Panc1 (cell line): ENCODE measurements at regions not wholly inside any gene's neighbourhood (a gene's known extent, or its start where the extent isn't known, plus 50 kb on each side); places are given as distances from the start of the nearest gene placed in this dataset.

ENCODE experiments used
- ATAC-seq: fragments of 200-7000 bp; cut with Tn5 transposase; 2 replicates; pipeline ENCODE4 v1.9.1; 2020; ENCODE audit warnings: mild to moderate bottlenecking, moderate library complexity
- BruUV-seq: library from RNA; stranded (reverse); fragments of 400-500 nt; replicated peaks from 2 replicates; lab custom pipeline; 2021; lab: Mats Ljungman, UMichigan
- CTCF ChIA-PET: fragments of 300-600 bp; sonication (Branson Sonifier 250); formaldehyde crosslinking; loops from one replicate; lab custom pipeline; 2022; ENCODE audit warnings: antibody characterized with exemption; lab: Charles Lee
- POLR2A ChIA-PET: fragments of 300-600 bp; sonication (Branson Sonifier 250); formaldehyde crosslinking; loops from one replicate; lab custom pipeline; 2022; ENCODE audit warnings: antibody characterized with exemption; lab: Charles Lee
- DNase-seq: peaks from one replicate; pipeline ENCODE4 v3.0.0-alpha.2; 2010; ENCODE audit warnings: low read depth, low spot score
- H3K27ac ChIP-seq: 2 replicates; pipeline ENCODE4 v1.5.1; 2011; ENCODE audit warnings: mild to moderate bottlenecking, low read length, inconsistent platforms
- H3K27me3 ChIP-seq: fragments of 200-500 bp; sonication (Bioruptor generic); 2 replicates; pipeline ENCODE4 v1.6.0; 2014; ENCODE audit warnings: low read length, inconsistent platforms; ENCODE audit not compliant: control insufficient read depth, insufficient read depth
- H3K36me3 ChIP-seq: fragments of 200-500 bp; sonication (Bioruptor generic); 2 replicates; pipeline ENCODE4 v1.5.1; 2014; ENCODE audit warnings: inconsistent platforms, mild to moderate bottlenecking, low read length, moderate library complexity; ENCODE audit not compliant: control insufficient read depth, insufficient read depth
- H3K4me1 ChIP-seq: 2 replicates; pipeline ENCODE4 v1.5.1; 2011; ENCODE audit warnings: inconsistent platforms, mild to moderate bottlenecking, low read length, moderate library complexity; ENCODE audit not compliant: control insufficient read depth, insufficient read depth
- H3K4me3 ChIP-seq, 2 experiments: 2 replicates each; pipeline ENCODE4 v1.5.1; 2011 to 2012; ENCODE audit warnings: low read depth in 2 of 2, low read length in 2 of 2, mild to moderate bottlenecking in 2 of 2, inconsistent platforms in 1 of 2, moderate library complexity in 1 of 2
- H3K9me3 ChIP-seq: fragments of 200-500 bp; sonication (Bioruptor generic); 2 replicates; pipeline ENCODE4 v1.5.1; 2014; ENCODE audit warnings: low read depth, mild to moderate bottlenecking, inconsistent platforms, low read length, moderate library complexity; ENCODE audit not compliant: control insufficient read depth, insufficient read depth
- POLR2AphosphoS5 ChIP-seq: IDR thresholded peaks from 2 replicates; pipeline ENCODE4 v1.6.1; 2012; ENCODE audit warnings: mild to moderate bottlenecking, low read depth, low read length, moderate library complexity
- SIN3A ChIP-seq: IDR thresholded peaks from 2 replicates; pipeline ENCODE4 v1.6.1; 2012; ENCODE audit warnings: low read depth, mild to moderate bottlenecking, low read length, moderate library complexity, borderline replicate concordance; ENCODE audit not compliant: insufficient read depth
- TCF7L2 ChIP-seq: IDR thresholded peaks from 2 replicates; pipeline ENCODE4 v1.6.1; 2011; ENCODE audit warnings: mild to moderate bottlenecking, low read depth, low read length, inconsistent platforms
- in situ Hi-C: cut with HindIII; loops from 2 replicates; pipeline ENCODE4 v1.10.0; 2016; ENCODE audit warnings: low sequenced_read_pairs, low pct_unique_long_range_greater_than_20kb
- intact Hi-C: fragments of 100-400 bp; cut with micrococcal nuclease; formaldehyde crosslinking; loops from one replicate; pipeline ENCODE4 v1.10.0; 2022; ENCODE audit not compliant: unreplicated experiment
- TF ChIP-seq, protein P1 (sequence below): fragments of 450-650 bp; IDR thresholded peaks from 2 replicates; pipeline ENCODE4 v1.5.1; 2017; ENCODE audit warnings: mild to moderate bottlenecking
- TF ChIP-seq, protein P2 (sequence below), 2 experiments: IDR thresholded peaks; 2 replicates each; pipeline ENCODE4 v1.6.1; 2011 to 2012; ENCODE audit warnings: low read depth in 2 of 2, control low read depth in 1 of 2, low read length in 1 of 2, mild to moderate bottlenecking in 1 of 2, moderate library complexity in 1 of 2; ENCODE audit not compliant: insufficient read depth in 1 of 2

DNA sequence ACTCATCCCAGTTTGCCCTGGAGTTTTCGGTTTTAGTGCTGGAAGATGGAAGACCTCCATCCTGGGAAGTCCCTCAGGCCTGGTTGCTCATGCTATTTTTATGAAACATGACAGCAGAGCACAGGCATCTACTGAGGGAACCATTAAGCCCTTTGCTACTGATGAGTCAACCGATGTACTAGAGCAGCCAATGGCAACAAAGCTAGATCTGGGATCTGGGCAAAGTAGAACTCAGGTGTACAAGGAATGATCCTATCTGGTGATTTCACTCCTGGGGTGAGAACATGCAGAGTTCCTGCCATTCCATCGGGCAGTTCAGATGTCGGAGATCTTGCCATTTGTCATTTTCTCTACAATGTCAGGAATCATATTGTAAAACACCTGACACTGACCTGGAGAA lies 166.2 kb upstream of the NSMCE3 start:
- ChIA-PET CTCF (interaction anchor here (0.6 kb wide), 1 partner anchor 639 kb away, joined by 4 read pairs; no protein-coding TSS in a partner anchor), POLR2A (no interaction called here)
- Histone ChIP-seq H3K9me3 (no peaks in the 10 kb centered on the region), H3K4me1 (no peaks in the 10 kb centered on the region), H3K27me3 (peaks cover 8% of the 10 kb centered on the region; the same call in 1 of the 2 replicates), H3K36me3 (no peaks in the 10 kb centered on the region), H3K27ac (no peak overlapping the region), H3K4me3 (no peak overlapping the region)
- intact Hi-C loops = no loop called here
- no peak for TF ChIP-seq TCF7L2
- TF ChIP-seq, protein P1, sequence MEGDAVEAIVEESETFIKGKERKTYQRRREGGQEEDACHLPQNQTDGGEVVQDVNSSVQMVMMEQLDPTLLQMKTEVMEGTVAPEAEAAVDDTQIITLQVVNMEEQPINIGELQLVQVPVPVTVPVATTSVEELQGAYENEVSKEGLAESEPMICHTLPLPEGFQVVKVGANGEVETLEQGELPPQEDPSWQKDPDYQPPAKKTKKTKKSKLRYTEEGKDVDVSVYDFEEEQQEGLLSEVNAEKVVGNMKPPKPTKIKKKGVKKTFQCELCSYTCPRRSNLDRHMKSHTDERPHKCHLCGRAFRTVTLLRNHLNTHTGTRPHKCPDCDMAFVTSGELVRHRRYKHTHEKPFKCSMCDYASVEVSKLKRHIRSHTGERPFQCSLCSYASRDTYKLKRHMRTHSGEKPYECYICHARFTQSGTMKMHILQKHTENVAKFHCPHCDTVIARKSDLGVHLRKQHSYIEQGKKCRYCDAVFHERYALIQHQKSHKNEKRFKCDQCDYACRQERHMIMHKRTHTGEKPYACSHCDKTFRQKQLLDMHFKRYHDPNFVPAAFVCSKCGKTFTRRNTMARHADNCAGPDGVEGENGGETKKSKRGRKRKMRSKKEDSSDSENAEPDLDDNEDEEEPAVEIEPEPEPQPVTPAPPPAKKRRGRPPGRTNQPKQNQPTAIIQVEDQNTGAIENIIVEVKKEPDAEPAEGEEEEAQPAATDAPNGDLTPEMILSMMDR = no peak
- no peak for TF ChIP-seq SIN3A
- ATAC-seq (no peak), DNase-seq (no peak)
- BruUV-seq = no TSS peak
- in situ Hi-C loops = no loop called here

DNA sequence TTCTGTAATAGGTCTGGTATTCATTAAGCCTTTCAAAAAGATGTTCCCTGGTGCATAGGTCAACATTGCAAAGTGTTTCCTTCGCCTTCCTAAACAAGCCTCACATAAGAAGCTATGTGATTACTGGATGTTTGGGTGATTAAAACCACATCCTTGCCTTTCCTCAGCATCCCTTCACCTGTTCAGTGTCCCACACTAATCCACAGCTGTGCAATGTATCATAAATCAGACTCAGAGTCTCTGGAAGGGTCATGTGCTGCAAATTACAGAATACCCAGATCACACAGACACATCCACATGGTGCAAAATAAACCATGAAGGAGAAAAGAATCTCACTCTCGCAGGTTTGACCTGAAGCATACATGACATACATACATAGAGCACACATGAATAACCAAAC lies 164.7 kb upstream of the NSMCE3 start:
- ChIA-PET CTCF (no interaction called here), POLR2A (no interaction called here)
- no peak overlapping the region for H3K27ac ChIP-seq
- DNase-seq = no peak
- in situ Hi-C loops = no loop called here
- ATAC-seq = no peak
- intact Hi-C loops = no loop called here
- H3K27me3 ChIP-seq = peaks cover 8% of the 10 kb centered on the region; the same call in 1 of the 2 replicates
- BruUV-seq = no TSS peak
- H3K36me3 ChIP-seq = no peaks in the 10 kb centered on the region
- H3K9me3 ChIP-seq = no peaks in the 10 kb centered on the region
- H3K4me1 ChIP-seq = no peaks in the 10 kb centered on the region
- TF ChIP-seq TCF7L2 (no peak), SIN3A (no peak), POLR2AphosphoS5 (no peak)
- TF ChIP-seq, protein P2, sequence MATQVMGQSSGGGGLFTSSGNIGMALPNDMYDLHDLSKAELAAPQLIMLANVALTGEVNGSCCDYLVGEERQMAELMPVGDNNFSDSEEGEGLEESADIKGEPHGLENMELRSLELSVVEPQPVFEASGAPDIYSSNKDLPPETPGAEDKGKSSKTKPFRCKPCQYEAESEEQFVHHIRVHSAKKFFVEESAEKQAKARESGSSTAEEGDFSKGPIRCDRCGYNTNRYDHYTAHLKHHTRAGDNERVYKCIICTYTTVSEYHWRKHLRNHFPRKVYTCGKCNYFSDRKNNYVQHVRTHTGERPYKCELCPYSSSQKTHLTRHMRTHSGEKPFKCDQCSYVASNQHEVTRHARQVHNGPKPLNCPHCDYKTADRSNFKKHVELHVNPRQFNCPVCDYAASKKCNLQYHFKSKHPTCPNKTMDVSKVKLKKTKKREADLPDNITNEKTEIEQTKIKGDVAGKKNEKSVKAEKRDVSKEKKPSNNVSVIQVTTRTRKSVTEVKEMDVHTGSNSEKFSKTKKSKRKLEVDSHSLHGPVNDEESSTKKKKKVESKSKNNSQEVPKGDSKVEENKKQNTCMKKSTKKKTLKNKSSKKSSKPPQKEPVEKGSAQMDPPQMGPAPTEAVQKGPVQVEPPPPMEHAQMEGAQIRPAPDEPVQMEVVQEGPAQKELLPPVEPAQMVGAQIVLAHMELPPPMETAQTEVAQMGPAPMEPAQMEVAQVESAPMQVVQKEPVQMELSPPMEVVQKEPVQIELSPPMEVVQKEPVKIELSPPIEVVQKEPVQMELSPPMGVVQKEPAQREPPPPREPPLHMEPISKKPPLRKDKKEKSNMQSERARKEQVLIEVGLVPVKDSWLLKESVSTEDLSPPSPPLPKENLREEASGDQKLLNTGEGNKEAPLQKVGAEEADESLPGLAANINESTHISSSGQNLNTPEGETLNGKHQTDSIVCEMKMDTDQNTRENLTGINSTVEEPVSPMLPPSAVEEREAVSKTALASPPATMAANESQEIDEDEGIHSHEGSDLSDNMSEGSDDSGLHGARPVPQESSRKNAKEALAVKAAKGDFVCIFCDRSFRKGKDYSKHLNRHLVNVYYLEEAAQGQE (IDR thresholded peaks at IDR 0.05; ENCODE audit: insufficient read depth in 1 of 2, low read depth in 2 of 2, low read length in 1 of 2) = no peak
- TF ChIP-seq, protein P1 = no peak
- no peak overlapping the region for H3K4me3 ChIP-seq
